Hepatocyte (in vitro differentiated cells): ENCODE measurements at regions not wholly inside any gene's neighbourhood (a gene's known extent, or its start where the extent isn't known, plus 50 kb on each side); places are given as distances from the start of the nearest gene placed in this dataset.

Experiments used
- CTCF ChIP-seq: fragments of 200-600 bp; sonication (generic); IDR thresholded peaks from 2 replicates; pipeline ENCODE4 v1.5.1; 2016; ENCODE audit warnings: antibody characterized with exemption, mild to moderate bottlenecking; ENCODE audit not compliant: poor library complexity
- EZH2 ChIP-seq: fragments of 200-600 bp; sonication (generic); IDR thresholded peaks from 2 replicates; pipeline ENCODE4 v1.6.1; 2016; ENCODE audit warnings: antibody characterized with exemption, mild to moderate bottlenecking, borderline replicate concordance

- TF ChIP-seq CTCF (no peak), EZH2 (no peak)
These were observed 51.7 kb upstream of the AP1S2 start for GRCh38 chrX:15906041-15906943.
